CD4-positive, alpha-beta T cell (primary cell): ENCODE measurements at regions not wholly inside any gene's neighbourhood (a gene's known extent, or its start where the extent isn't known, plus 50 kb on each side); places are given as distances from the start of the nearest gene placed in this dataset.

Source experiments
- ATAC-seq: fragments of 200-7000 bp; cut with Tn5 transposase; one replicate; pipeline ENCODE4 v1.10.0; 2022; ENCODE audit warnings: mild to moderate bottlenecking; ENCODE audit not compliant: poor library complexity
- CTCF ChIA-PET: fragments of 350-600 bp; sonication (Branson Sonifier 250); formaldehyde crosslinking; loops from one replicate; lab custom pipeline; 2021; ENCODE audit warnings: antibody characterized with exemption, inconsistent platforms; lab: Charles Lee
- POLR2A ChIA-PET: fragments of 350-600 bp; sonication (Branson Sonifier 250); formaldehyde crosslinking; loops from one replicate; lab custom pipeline; 2021; ENCODE audit warnings: antibody characterized with exemption, inconsistent platforms; lab: Charles Lee
- DNase-seq, 14 experiments: peaks; one replicate each; pipeline ENCODE4 v3.0.0-alpha.2; 2013 to 2020; ENCODE audit warnings: mixed read lengths in 2 of 14
- H3K27ac ChIP-seq, 2 donors: one replicate each; pipeline versions ENCODE4 v1.5.1 to v1.7.0; 2013; ENCODE audit warnings: low read length in 2 of 2, low read depth in 1 of 2, mild to moderate bottlenecking in 1 of 2
- H3K27me3 ChIP-seq, 2 experiments: 1 replicate in 1 of 2; 2 replicates in 1 of 2; pipeline versions ENCODE4 v1.6.1 to v1.7.0; 2013; ENCODE audit warnings: low read length in 2 of 2, control low read depth in 1 of 2, mild to moderate bottlenecking in 1 of 2, moderate library complexity in 1 of 2; ENCODE audit not compliant: insufficient read depth in 2 of 2, control insufficient read depth in 1 of 2
- H3K36me3 ChIP-seq: one replicate; pipeline ENCODE4 v1.6.1; 2013; ENCODE audit warnings: low read length, control low read depth; ENCODE audit not compliant: insufficient read depth
- H3K4me1 ChIP-seq: one replicate; pipeline ENCODE4 v1.6.1; 2013; ENCODE audit warnings: low read length, control low read depth; ENCODE audit not compliant: insufficient read depth
- H3K4me3 ChIP-seq: one replicate; pipeline ENCODE4 v1.5.1; 2013; ENCODE audit warnings: mild to moderate bottlenecking, low read length, moderate library complexity
- H3K9me3 ChIP-seq, 2 experiments: 1 replicate in 1 of 2; 2 replicates in 1 of 2; pipeline versions ENCODE4 v1.6.1 to v1.7.0; 2013; ENCODE audit warnings: low read length in 2 of 2, mild to moderate bottlenecking in 2 of 2, control low read depth in 1 of 2, moderate library complexity in 1 of 2; ENCODE audit not compliant: control insufficient read depth in 1 of 2, insufficient read depth in 1 of 2
- H3K27ac Mint-ChIP-seq: one replicate; pipeline ENCODE4 v1.8.0; 2020; ENCODE audit warnings: mixed read lengths
- H3K27me3 Mint-ChIP-seq: one replicate; pipeline ENCODE4 v1.8.0; 2021; ENCODE audit warnings: mixed read lengths
- H3K36me3 Mint-ChIP-seq: one replicate; pipeline ENCODE4 v1.8.0; 2021; ENCODE audit warnings: low read depth, mixed read lengths
- H3K4me1 Mint-ChIP-seq: one replicate; pipeline ENCODE4 v1.8.0; 2021; ENCODE audit warnings: low read depth, mixed read lengths
- H3K4me3 Mint-ChIP-seq: one replicate; pipeline ENCODE4 v1.8.0; 2020; ENCODE audit warnings: mild to moderate bottlenecking, mixed read lengths
- H3K9me3 Mint-ChIP-seq: one replicate; pipeline ENCODE4 v1.8.0; 2020; ENCODE audit warnings: mixed read lengths
- intact Hi-C, 2 experiments: fragments of 100-400 bp; cut with DNase I in 1 of 2; cut with micrococcal nuclease in 1 of 2; formaldehyde crosslinking; loops; one replicate each; pipeline versions ENCODE4 v1.15.1 to v1.9.0; 2023 to 2025; cut with DNase I, micrococcal nuclease
- TF ChIP-seq, protein P1 (sequence below): fragments of 200-600 bp; IDR thresholded peaks from one replicate; pipeline ENCODE4 v1.8.0; 2022; ENCODE audit warnings: antibody characterized with exemption, mild to moderate bottlenecking

GRCh38 chr16:79482011-79482410 lies 118.5 kb downstream of the MAF start:
- H3K9me3 Mint-ChIP-seq: no peaks in the 10 kb centered on the region
- POLR2A ChIA-PET: no interaction called here
- ATAC-seq (no peak), DNase-seq (no peak)
- H3K4me3 Mint-ChIP-seq: no peak overlapping the region
- H3K36me3 Mint-ChIP-seq: no peaks in the 10 kb centered on the region
- intact Hi-C loops: no loop called here
- CTCF ChIA-PET: no interaction called here
- TF ChIP-seq, protein P1, sequence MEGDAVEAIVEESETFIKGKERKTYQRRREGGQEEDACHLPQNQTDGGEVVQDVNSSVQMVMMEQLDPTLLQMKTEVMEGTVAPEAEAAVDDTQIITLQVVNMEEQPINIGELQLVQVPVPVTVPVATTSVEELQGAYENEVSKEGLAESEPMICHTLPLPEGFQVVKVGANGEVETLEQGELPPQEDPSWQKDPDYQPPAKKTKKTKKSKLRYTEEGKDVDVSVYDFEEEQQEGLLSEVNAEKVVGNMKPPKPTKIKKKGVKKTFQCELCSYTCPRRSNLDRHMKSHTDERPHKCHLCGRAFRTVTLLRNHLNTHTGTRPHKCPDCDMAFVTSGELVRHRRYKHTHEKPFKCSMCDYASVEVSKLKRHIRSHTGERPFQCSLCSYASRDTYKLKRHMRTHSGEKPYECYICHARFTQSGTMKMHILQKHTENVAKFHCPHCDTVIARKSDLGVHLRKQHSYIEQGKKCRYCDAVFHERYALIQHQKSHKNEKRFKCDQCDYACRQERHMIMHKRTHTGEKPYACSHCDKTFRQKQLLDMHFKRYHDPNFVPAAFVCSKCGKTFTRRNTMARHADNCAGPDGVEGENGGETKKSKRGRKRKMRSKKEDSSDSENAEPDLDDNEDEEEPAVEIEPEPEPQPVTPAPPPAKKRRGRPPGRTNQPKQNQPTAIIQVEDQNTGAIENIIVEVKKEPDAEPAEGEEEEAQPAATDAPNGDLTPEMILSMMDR: no peak
- H3K27me3 ChIP-seq: no peaks in the 10 kb centered on the region
- peaks cover 8% of the 10 kb centered on the region for H3K27me3 Mint-ChIP-seq
- H3K27ac Mint-ChIP-seq: no peak overlapping the region
- no peak overlapping the region for H3K27ac ChIP-seq
- no peaks in the 10 kb centered on the region for H3K4me1 ChIP-seq
- H3K9me3 ChIP-seq: no peaks in the 10 kb centered on the region
- no peaks in the 10 kb centered on the region for H3K36me3 ChIP-seq
- no peak overlapping the region for H3K4me3 ChIP-seq
- H3K4me1 Mint-ChIP-seq: no peaks in the 10 kb centered on the region

DNA sequence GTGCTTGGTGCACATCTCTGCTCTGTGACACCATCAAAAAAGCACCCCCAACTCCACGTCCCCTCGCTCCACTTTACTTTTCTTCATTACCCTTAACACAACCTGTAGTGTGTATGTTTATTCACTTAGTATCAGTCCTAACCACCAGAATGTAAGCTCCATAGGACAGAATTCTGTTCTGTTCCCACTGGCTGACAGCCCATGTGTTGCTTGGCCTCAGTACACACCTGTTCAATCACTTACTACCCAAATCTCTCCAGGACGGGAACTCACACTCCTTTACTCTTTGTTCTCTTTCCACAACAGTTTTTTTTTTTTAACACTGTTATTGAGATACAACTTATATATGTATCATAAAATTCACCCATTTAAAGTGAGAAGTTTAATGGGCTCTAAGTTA lies 119.6 kb downstream of the MAF start:
- TF ChIP-seq, protein P1: no peak
- ChIA-PET CTCF (no interaction called here), POLR2A (no interaction called here)
- Mint-ChIP-seq H3K4me1 (no peaks in the 10 kb centered on the region), H3K27me3 (peaks cover 8% of the 10 kb centered on the region), H3K9me3 (no peaks in the 10 kb centered on the region), H3K4me3 (no peak overlapping the region), H3K36me3 (no peaks in the 10 kb centered on the region), H3K27ac (no peak overlapping the region)
- no peaks in the 10 kb centered on the region for H3K27me3 ChIP-seq
- no peaks in the 10 kb centered on the region for H3K36me3 ChIP-seq
- DNase-seq (no peak), ATAC-seq (no peak)
- no peaks in the 10 kb centered on the region for H3K4me1 ChIP-seq
- intact Hi-C loops: no loop called here
- H3K4me3 ChIP-seq: no peak overlapping the region
- no peak overlapping the region for H3K27ac ChIP-seq
- no peaks in the 10 kb centered on the region for H3K9me3 ChIP-seq

DNA sequence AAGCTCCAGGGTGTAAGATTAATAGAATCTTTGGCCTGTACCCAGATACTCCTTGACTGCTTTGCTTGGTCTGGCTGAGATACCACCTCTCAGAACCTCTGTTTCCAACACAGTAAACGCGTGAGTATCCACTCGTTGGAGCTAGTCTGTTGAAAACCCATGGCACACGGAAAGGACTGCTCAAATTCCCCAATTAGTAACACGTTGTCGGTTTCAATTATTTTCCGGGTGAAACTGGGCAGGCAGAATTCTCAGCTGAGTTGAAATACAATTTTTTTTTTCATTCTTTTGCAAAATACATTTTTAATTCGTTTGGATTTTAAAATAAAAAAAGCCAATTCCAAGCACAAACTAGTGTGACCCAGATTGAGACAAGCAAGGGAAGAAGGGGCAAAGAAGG lies 120.5 kb downstream of the MAF start:
- CTCF ChIA-PET: no interaction called here
- H3K36me3 ChIP-seq: no peaks in the 10 kb centered on the region
- ATAC-seq: no peak
- H3K27me3 ChIP-seq: no peaks in the 10 kb centered on the region
- Mint-ChIP-seq H3K4me1 (no peaks in the 10 kb centered on the region), H3K27ac (no peak overlapping the region), H3K36me3 (no peaks in the 10 kb centered on the region), H3K9me3 (no peaks in the 10 kb centered on the region), H3K4me3 (no peak overlapping the region), H3K27me3 (peaks cover 8% of the 10 kb centered on the region)
- H3K4me3 ChIP-seq: no peak overlapping the region
- TF ChIP-seq, protein P1: no peak
- H3K27ac ChIP-seq: no peak overlapping the region
- H3K9me3 ChIP-seq: no peaks in the 10 kb centered on the region
- no peaks in the 10 kb centered on the region for H3K4me1 ChIP-seq
- intact Hi-C loops: no loop called here
- POLR2A ChIA-PET: no interaction called here
- no peak for DNase-seq
